Upper lobe of left lung (tissue), 6 donors: ENCODE measurements at regions not wholly inside any gene's neighbourhood (a gene's known extent, or its start where the extent isn't known, plus 50 kb on each side); places are given as distances from the start of the nearest gene placed in this dataset.

Experiments used
- ATAC-seq, 2 donors: fragments of 200-7000 bp; cut with Tn5 transposase; one replicate each; pipeline ENCODE4 v1.9.1; 2022; ENCODE audit warnings: mild to moderate bottlenecking in 2 of 2, moderate library complexity in 2 of 2; ENCODE audit not compliant: low FRiP score in 2 of 2
- DNase-seq, 2 donors: peaks; one replicate each; pipeline ENCODE4 v3.0.0-alpha.2; 2019 to 2020
- H3K27ac ChIP-seq, 4 donors: fragments of 200-600 bp; sonication (generic); one replicate each; pipeline ENCODE4 v1.5.1; 2016 to 2019
- H3K27me3 ChIP-seq, 4 donors: fragments of 200-600 bp; sonication (generic); one replicate each; pipeline ENCODE4 v1.5.1; 2017 to 2019
- H3K36me3 ChIP-seq, 4 donors: fragments of 200-600 bp; sonication (generic); one replicate each; pipeline ENCODE4 v1.5.1; 2016 to 2019
- H3K4me1 ChIP-seq, 4 donors: fragments of 200-600 bp; sonication (generic); one replicate each; pipeline ENCODE4 v1.5.1; 2018 to 2019
- H3K4me3 ChIP-seq, 4 donors: fragments of 200-600 bp; sonication (generic); one replicate each; pipeline ENCODE4 v1.5.1; 2017 to 2019; ENCODE audit warnings: mild to moderate bottlenecking in 2 of 4, moderate library complexity in 1 of 4
- H3K9me3 ChIP-seq, 4 donors: fragments of 200-600 bp; sonication (generic); one replicate each; pipeline ENCODE4 v1.5.1; 2018 to 2019
- CTCF ChIP-seq, 6 experiments: fragments of 450-650 bp in 4 of 6; fragments of 200-600 bp in 2 of 6; sonication (generic) in 2 of 6; IDR thresholded peaks; one replicate each; pipeline ENCODE4 v1.5.1; 2016 to 2019; ENCODE audit warnings: antibody characterized with exemption in 6 of 6
- EP300 ChIP-seq, 4 donors: sonication (generic); formaldehyde crosslinking; IDR thresholded peaks; one replicate each; pipeline ENCODE4 v1.5.1; 2017; ENCODE audit warnings: antibody characterized with exemption in 4 of 4, control low read depth in 2 of 4
- POLR2A ChIP-seq, 4 donors: fragments of 450-650 bp; IDR thresholded peaks; one replicate each; pipeline ENCODE4 v1.5.1; 2016 to 2017; ENCODE audit warnings: antibody characterized with exemption in 4 of 4, mild to moderate bottlenecking in 2 of 4
- POLR2AphosphoS5 ChIP-seq, 2 donors: sonication (generic); formaldehyde crosslinking; IDR thresholded peaks; one replicate each; pipeline ENCODE4 v1.5.1; 2017; ENCODE audit warnings: antibody characterized with exemption in 2 of 2
- WGBS, 2 donors: methylation state at CpG; one replicate each; pipeline ENCODE4 v1.1.5; 2017 to 2018; 5-methylcytosine and 5-hydroxymethylcytosine counted together
- donor health status: DM: no; HTN: no; CAD: no; lungs with moderate emphysema.
- donor health status: DM: no; HTN: yes; CAD: no; lungs with severe emphysema.

- Histone ChIP-seq H3K9me3 (no peaks in the 10 kb centered on the region), H3K27me3 (no peaks in the 10 kb centered on the region), H3K36me3 (no peaks in the 10 kb centered on the region), H3K4me3 (no peak overlapping the region), H3K27ac (no peak overlapping the region), H3K4me1 (no peaks in the 10 kb centered on the region)
- TF ChIP-seq EP300 (IDR thresholded peaks at IDR 0.05) (no peak), POLR2AphosphoS5 (IDR thresholded peaks at IDR 0.05) (no peak), CTCF (IDR thresholded peaks at IDR 0.05) (no peak), POLR2A (IDR thresholded peaks at IDR 0.05) (no peak)
- no peak for ATAC-seq
- DNase-seq, result no peak
- WGBS, 2 donors, result 87 to 91% methylated on average over 5 of the region's 5 CpGs
Measured at GRCh38 chr20:57780398-57780797, 70.6 kb upstream of the PMEPA1 start.

- Histone ChIP-seq H3K9me3 (no peaks in the 10 kb centered on the region), H3K4me3 (no peak overlapping the region), H3K27ac (no peak overlapping the region), H3K27me3 (no peaks in the 10 kb centered on the region), H3K4me1 (no peaks in the 10 kb centered on the region), H3K36me3 (no peaks in the 10 kb centered on the region)
- DNase-seq (no peak), ATAC-seq (no peak)
- TF ChIP-seq EP300 (IDR thresholded peaks at IDR 0.05), result no peak
- TF ChIP-seq POLR2AphosphoS5 (IDR thresholded peaks at IDR 0.05), result no peak
- no peak for TF ChIP-seq CTCF (IDR thresholded peaks at IDR 0.05)
- TF ChIP-seq POLR2A (IDR thresholded peaks at IDR 0.05), result no peak
- 87 to 93% methylated on average over 9 of the region's 9 CpGs for WGBS, 2 donors
Measured at GRCh38 chr20:57779401-57780003, 69.7 kb upstream of the PMEPA1 start.

- no peak for TF ChIP-seq POLR2A (IDR thresholded peaks at IDR 0.05)
- no peaks in the 10 kb centered on the region for H3K9me3 ChIP-seq
- no peak overlapping the region for H3K27ac ChIP-seq
- H3K4me1 ChIP-seq, result peaks cover 0 to under 1% (median 0%) of the 10 kb centered on the region in 4 donors
- ATAC-seq (no peak), DNase-seq (no peak)
- no peak overlapping the region for H3K4me3 ChIP-seq
- WGBS, 2 donors, result 92 to 96% methylated on average over 2 of the region's 2 CpGs
- H3K36me3 ChIP-seq, result no peaks in the 10 kb centered on the region
- H3K27me3 ChIP-seq, result no peaks in the 10 kb centered on the region
Measured at GRCh38 chr20:57777911-57778310, 68.1 kb upstream of the PMEPA1 start.

GRCh38 chr20:57774951-57775350 lies 65.1 kb upstream of the PMEPA1 start:
- Histone ChIP-seq H3K9me3 (no peaks in the 10 kb centered on the region), H3K4me1 (peaks cover 0 to 19% (median 6%) of the 10 kb centered on the region in 4 donors), H3K27ac (no peak overlapping the region), H3K27me3 (no peaks in the 10 kb centered on the region), H3K4me3 (no peak overlapping the region), H3K36me3 (no peaks in the 10 kb centered on the region)
- DNase-seq (peak in 1 of 2 donors; percentile 11), ATAC-seq (no peak)
- WGBS, 2 donors, result 90% methylated on average over 5 of the region's 5 CpGs
- no peak for TF ChIP-seq POLR2A (IDR thresholded peaks at IDR 0.05)
- TF ChIP-seq POLR2AphosphoS5 (IDR thresholded peaks at IDR 0.05), result no peak
- TF ChIP-seq CTCF (IDR thresholded peaks at IDR 0.05), result no peak
- no peak for TF ChIP-seq EP300 (IDR thresholded peaks at IDR 0.05)

- no peak overlapping the region for H3K4me3 ChIP-seq
- H3K27ac ChIP-seq, result no peak overlapping the region
- peaks cover 0 to 19% (median 7%) of the 10 kb centered on the region in 4 donors for H3K4me1 ChIP-seq
- peak in 1 of 2 donors; percentile 6 for DNase-seq
- H3K27me3 ChIP-seq, result no peaks in the 10 kb centered on the region
- H3K36me3 ChIP-seq, result no peaks in the 10 kb centered on the region
- no peak for ATAC-seq
- H3K9me3 ChIP-seq, result no peaks in the 10 kb centered on the region
- WGBS, 2 donors, result 93 to 100% methylated on average over 3 to 12 of the region's 12 CpGs
- TF ChIP-seq POLR2AphosphoS5 (IDR thresholded peaks at IDR 0.05), result no peak
- TF ChIP-seq POLR2A (IDR thresholded peaks at IDR 0.05), result no peak
- no peak for TF ChIP-seq EP300 (IDR thresholded peaks at IDR 0.05)
- no peak for TF ChIP-seq CTCF (IDR thresholded peaks at IDR 0.05)
Measured at GRCh38 chr20:57774111-57774880, 64.5 kb upstream of the PMEPA1 start.
